HG03432 (cell line): ENCODE measurements at regions not wholly inside any gene's neighbourhood (a gene's known extent, or its start where the extent isn't known, plus 50 kb on each side); places are given as distances from the start of the nearest gene placed in this dataset.

Experiments
- ATAC-seq: cut with Tn5 transposase; IDR thresholded peaks from one replicate; pipeline ENCODE4 v1.9.1; 2021; ENCODE audit warnings: mild to moderate bottlenecking, moderate library complexity; ENCODE audit not compliant: unreplicated experiment

GRCh38 chr13:81770868-81771505 lies 1430.1 kb upstream of the SPRY2 start:
- no peak for ATAC-seq

GRCh38 chr13:81762449-81762848 lies 1421.5 kb upstream of the SPRY2 start:
- no peak for ATAC-seq

- ATAC-seq: no peak
Observed at GRCh38 chr13:81760316-81760715, 1419.4 kb upstream of the SPRY2 start.

GRCh38 chr13:81757348-81757970 lies 1416.5 kb upstream of the SPRY2 start:
- ATAC-seq: no peak

- ATAC-seq: no peak
Observed at GRCh38 chr13:81745391-81745790, 1404.5 kb upstream of the SPRY2 start.

- no peak for ATAC-seq
Observed at GRCh38 chr13:81738364-81738763, 1397.4 kb upstream of the SPRY2 start.

GRCh38 chr13:81726037-81726726 lies 1385.3 kb upstream of the SPRY2 start:
- no peak for ATAC-seq

- ATAC-seq: no peak
Observed at GRCh38 chr13:81722456-81722855, 1381.5 kb upstream of the SPRY2 start.

- ATAC-seq: no peak
Observed at GRCh38 chr13:81721400-81721799, 1380.5 kb upstream of the SPRY2 start.

GRCh38 chr13:81714513-81714912 lies 1373.6 kb upstream of the SPRY2 start:
- no peak for ATAC-seq

- ATAC-seq: no peak
Observed at GRCh38 chr13:81713201-81713600, 1372.3 kb upstream of the SPRY2 start.

GRCh38 chr13:81697826-81698225 lies 1356.9 kb upstream of the SPRY2 start:
- ATAC-seq: no peak

- no peak for ATAC-seq
Observed at GRCh38 chr13:81686877-81687276, 1346.0 kb upstream of the SPRY2 start.

GRCh38 chr13:81683521-81683920 lies 1342.6 kb upstream of the SPRY2 start:
- ATAC-seq: no peak

- ATAC-seq: no peak
Observed at GRCh38 chr13:81682081-81682630, 1341.2 kb upstream of the SPRY2 start.

GRCh38 chr13:81677857-81678256 lies 1336.9 kb upstream of the SPRY2 start:
- ATAC-seq: no peak

- ATAC-seq: no peak
Observed at GRCh38 chr13:81676008-81676407, 1335.1 kb upstream of the SPRY2 start.

- ATAC-seq: no peak
Observed at GRCh38 chr13:81671064-81671463, 1330.1 kb upstream of the SPRY2 start.

GRCh38 chr13:81670048-81670447 lies 1329.1 kb upstream of the SPRY2 start:
- no peak for ATAC-seq

GRCh38 chr13:81664872-81665271 lies 1323.9 kb upstream of the SPRY2 start:
- no peak for ATAC-seq

- no peak for ATAC-seq
Observed at GRCh38 chr13:81659984-81660383, 1319.1 kb upstream of the SPRY2 start.
